ENCODE measurements at regions not wholly inside any gene's neighbourhood (a gene's known extent, or its start where the extent isn't known, plus 50 kb on each side); places are given as distances from the start of the nearest gene placed in this dataset.

DNA sequence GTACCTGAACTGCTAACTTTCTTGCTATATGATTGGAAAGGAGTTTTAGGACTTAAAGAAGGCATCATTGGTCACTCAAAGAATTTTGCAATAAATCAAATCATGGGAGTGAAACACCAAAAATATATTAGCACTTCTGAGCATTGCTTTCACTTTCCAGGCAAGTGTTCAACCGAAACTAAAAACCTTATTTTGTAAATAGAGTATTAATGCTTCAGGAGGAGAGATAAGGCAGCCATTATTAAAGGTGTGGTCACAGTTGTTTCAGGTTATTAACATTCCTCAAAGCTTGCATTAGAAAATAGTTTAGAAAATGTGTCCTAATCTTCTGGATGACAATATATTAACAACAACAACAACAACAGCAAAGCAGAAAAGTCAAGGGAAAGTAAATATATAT is 92.3 kb upstream of the TLL1 start:
- TF ChIP-seq, protein P1, sequence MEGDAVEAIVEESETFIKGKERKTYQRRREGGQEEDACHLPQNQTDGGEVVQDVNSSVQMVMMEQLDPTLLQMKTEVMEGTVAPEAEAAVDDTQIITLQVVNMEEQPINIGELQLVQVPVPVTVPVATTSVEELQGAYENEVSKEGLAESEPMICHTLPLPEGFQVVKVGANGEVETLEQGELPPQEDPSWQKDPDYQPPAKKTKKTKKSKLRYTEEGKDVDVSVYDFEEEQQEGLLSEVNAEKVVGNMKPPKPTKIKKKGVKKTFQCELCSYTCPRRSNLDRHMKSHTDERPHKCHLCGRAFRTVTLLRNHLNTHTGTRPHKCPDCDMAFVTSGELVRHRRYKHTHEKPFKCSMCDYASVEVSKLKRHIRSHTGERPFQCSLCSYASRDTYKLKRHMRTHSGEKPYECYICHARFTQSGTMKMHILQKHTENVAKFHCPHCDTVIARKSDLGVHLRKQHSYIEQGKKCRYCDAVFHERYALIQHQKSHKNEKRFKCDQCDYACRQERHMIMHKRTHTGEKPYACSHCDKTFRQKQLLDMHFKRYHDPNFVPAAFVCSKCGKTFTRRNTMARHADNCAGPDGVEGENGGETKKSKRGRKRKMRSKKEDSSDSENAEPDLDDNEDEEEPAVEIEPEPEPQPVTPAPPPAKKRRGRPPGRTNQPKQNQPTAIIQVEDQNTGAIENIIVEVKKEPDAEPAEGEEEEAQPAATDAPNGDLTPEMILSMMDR (IDR thresholded peaks at IDR 0.05; ENCODE audit: low read length) = no peak
- no peak for TF ChIP-seq EZH2 (IDR thresholded peaks at IDR 0.05; ENCODE audit: borderline replicate concordance, low read length)
